IPS DF 6.9 (cell line): ENCODE measurements at regions not wholly inside any gene's neighbourhood (a gene's known extent, or its start where the extent isn't known, plus 50 kb on each side); places are given as distances from the start of the nearest gene placed in this dataset.
A peak's percentile ranks its signal among the peaks of the same experiment; 100 is the strongest.

Experiments
- DNase-seq: peaks from one replicate; pipeline ENCODE4 v3.0.0-alpha.2; 2013; ENCODE audit warnings: low read depth, low spot score
- H3K27ac ChIP-seq: one replicate; pipeline ENCODE4 v1.5.1; 2013; ENCODE audit warnings: low read length, control low read depth
- H3K27me3 ChIP-seq: 2 replicates; pipeline ENCODE4 v1.6.1; 2013; ENCODE audit warnings: mild to moderate bottlenecking, low read length; ENCODE audit not compliant: control insufficient read depth, insufficient read depth
- H3K36me3 ChIP-seq: 2 replicates; pipeline ENCODE4 v1.6.1; 2013; ENCODE audit warnings: low read length; ENCODE audit not compliant: control insufficient read depth, insufficient read depth
- H3K4me1 ChIP-seq: 2 replicates; pipeline ENCODE4 v1.6.1; 2013; ENCODE audit warnings: low read length; ENCODE audit not compliant: control insufficient read depth, insufficient read depth
- H3K4me3 ChIP-seq: 2 replicates; pipeline ENCODE4 v1.5.1; 2013; ENCODE audit warnings: mild to moderate bottlenecking, low read length
- H3K9me3 ChIP-seq: 2 replicates; pipeline ENCODE4 v1.6.1; 2013; ENCODE audit warnings: low read length, inconsistent platforms; ENCODE audit not compliant: control insufficient read depth, insufficient read depth
- WGBS: extraction: QIAGEN DNeasy Blood & Tissue Kit; methylation state at CpG from one replicate; pipeline ENCODE4 v1.1.7; 2013; ENCODE audit warnings: mixed read lengths, missing lambda C conversion rate; ENCODE audit not compliant: insufficient read length, insufficient coverage; 5-methylcytosine and 5-hydroxymethylcytosine counted together

DNA sequence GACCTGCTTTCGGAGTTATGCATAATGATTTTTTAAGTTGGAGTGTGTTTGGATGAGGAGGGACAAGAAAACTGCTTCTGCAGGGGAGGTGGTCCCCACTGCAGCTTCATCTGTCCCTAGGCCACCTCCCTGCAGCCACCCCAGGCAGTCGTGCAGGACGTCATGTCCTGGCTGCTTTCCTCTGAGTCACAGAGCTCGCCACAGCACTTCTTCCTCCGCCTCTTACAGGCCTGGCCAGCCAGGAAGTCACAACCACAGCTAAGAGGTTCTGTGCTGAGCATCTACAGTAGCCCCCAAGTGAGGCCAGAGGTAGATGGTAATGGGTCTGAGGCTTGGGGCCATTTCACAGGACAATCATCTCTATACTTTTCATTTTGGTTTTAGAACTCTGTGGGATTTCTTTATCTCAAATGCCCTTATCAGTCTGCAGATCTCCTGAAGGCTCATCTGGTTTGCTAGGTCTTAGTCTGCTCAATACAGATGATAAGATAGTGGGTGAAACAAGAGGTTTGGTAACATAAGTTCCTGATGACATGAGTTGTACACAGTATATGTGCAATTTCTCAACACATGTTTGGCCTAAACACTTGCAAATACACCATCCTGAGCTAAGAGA lies 106.4 kb downstream of the ARF6 start:
- no peak for DNase-seq
- Histone ChIP-seq H3K4me1 (peaks cover 10% of the 10 kb centered on the region), H3K4me3 (no peak overlapping the region), H3K27ac (no peak overlapping the region), H3K27me3 (no peaks in the 10 kb centered on the region), H3K9me3 (no peaks in the 10 kb centered on the region), H3K36me3 (no peaks in the 10 kb centered on the region)
- no CpG with 5 or more reads among the region's 5 CpGs for WGBS

DNA sequence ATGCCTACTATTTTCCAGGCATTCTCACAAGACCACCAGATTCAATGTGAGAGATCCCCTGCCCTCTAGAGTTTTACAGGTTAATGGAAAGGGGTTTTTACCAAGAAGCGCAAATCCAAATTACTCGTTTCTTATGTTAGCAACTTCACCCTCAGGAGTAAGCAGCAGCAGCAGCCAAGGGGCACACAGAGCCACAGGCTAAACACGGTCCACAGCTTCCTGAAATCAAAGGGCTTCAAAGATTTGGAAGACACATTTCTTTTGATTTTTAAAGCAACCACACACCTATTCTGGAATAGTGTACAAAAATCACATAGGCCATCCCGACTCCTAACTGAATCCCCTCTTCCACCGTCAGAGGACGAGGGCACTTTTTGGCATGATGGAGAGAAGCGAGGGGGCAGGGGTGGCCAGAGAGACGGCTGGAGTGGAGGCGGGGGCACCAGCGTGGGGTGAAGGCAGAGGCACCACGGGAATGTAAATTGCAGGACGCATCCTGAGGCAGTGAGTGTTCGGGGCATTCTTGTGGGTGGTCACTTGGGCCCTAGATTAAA lies 107.0 kb downstream of the ARF6 start:
- Histone ChIP-seq H3K36me3 (no peaks in the 10 kb centered on the region), H3K4me3 (no peak overlapping the region), H3K9me3 (no peaks in the 10 kb centered on the region), H3K27me3 (no peaks in the 10 kb centered on the region), H3K4me1 (peaks cover 10% of the 10 kb centered on the region), H3K27ac (no peak overlapping the region)
- WGBS, result no CpG with 5 or more reads among the region's 13 CpGs
- DNase-seq, result no peak

DNA sequence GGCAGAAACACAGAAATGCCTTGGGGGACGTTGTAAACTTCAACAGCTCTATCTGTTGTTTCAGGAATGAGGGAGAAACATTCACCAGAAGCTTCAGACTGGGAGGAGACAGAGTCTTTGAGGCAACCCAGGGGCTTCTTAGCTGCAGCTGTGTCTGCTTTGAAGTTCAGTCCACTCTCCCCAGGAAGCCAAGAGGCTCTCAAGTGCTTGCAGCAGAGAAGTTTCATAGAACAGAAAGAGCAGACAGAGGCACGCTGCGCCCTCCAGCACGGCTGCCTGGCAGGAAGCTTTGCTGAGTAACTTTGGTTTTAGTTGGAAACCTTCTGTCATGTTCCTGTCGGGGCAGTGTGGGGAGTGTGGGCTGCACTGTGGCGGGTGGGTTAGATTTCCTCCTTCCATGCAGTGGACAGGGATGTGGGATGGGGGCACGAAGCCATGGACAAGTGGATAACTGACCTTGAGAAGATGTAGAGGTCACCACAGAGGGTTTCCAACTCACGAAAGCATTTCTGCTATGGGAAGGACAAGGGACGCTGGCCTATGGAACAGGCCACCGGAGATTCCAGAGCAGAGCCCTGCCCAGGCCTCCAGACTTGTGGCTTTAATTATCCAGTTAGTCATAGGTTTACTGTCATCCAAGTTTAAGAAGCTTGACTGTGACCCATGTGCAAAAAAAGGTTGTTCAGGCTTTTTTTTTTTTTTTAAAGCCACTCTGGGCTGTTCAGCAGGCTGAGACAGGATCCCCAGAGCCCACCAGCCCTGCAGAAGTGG lies 107.7 kb downstream of the ARF6 start:
- no peak for DNase-seq
- Histone ChIP-seq H3K4me3 (no peak overlapping the region), H3K27ac (no peak overlapping the region), H3K9me3 (no peaks in the 10 kb centered on the region), H3K27me3 (no peaks in the 10 kb centered on the region), H3K36me3 (no peaks in the 10 kb centered on the region), H3K4me1 (peaks cover 10% of the 10 kb centered on the region)
- no CpG with 5 or more reads among the region's 10 CpGs for WGBS

DNA sequence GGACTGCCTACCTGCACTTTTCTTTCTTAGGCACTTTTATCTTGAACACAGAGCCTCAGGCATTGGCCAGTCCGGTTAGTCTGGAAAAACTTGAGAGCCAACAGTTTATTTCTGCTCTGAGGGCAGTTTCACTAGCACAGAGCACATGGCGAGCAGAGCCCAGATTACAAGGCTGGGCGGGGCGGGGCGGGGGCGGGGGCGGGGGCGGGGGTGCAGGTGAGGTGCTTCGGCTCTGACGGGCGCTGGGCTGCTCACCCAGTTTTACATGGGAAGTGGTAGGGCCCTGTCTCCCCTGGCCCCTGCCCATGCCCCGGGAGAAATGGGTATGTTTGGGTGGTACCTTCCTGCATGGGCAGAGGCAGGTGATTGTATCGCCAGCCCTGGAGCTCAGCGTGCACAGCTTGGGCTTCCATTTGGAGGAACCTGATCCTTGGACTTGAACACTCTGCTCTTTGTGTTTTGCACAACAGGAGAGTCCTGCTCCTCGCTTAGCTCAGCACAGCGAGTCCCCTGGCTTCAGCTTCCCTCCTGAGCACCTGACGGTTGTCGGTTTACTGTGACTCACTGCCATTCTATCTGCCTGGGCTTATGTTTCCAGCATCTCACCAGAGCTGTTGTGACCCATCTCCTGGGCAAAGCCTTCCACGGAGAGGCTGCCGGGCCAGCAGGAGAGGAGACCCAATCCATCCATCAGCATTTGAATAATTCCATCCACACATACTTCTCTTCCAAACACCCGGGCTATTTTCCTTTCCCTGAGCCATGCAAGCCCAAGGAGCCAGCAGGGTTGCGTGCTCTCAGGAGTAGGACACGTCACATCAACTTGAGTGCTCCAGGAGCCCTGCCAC lies 108.5 kb downstream of the ARF6 start:
- Histone ChIP-seq H3K36me3 (no peaks in the 10 kb centered on the region), H3K27me3 (no peaks in the 10 kb centered on the region), H3K9me3 (no peaks in the 10 kb centered on the region), H3K27ac (no peak overlapping the region), H3K4me1 (peaks cover 10% of the 10 kb centered on the region), H3K4me3 (no peak overlapping the region)
- WGBS, result no CpG with 5 or more reads among the region's 23 CpGs
- no peak for DNase-seq

DNA sequence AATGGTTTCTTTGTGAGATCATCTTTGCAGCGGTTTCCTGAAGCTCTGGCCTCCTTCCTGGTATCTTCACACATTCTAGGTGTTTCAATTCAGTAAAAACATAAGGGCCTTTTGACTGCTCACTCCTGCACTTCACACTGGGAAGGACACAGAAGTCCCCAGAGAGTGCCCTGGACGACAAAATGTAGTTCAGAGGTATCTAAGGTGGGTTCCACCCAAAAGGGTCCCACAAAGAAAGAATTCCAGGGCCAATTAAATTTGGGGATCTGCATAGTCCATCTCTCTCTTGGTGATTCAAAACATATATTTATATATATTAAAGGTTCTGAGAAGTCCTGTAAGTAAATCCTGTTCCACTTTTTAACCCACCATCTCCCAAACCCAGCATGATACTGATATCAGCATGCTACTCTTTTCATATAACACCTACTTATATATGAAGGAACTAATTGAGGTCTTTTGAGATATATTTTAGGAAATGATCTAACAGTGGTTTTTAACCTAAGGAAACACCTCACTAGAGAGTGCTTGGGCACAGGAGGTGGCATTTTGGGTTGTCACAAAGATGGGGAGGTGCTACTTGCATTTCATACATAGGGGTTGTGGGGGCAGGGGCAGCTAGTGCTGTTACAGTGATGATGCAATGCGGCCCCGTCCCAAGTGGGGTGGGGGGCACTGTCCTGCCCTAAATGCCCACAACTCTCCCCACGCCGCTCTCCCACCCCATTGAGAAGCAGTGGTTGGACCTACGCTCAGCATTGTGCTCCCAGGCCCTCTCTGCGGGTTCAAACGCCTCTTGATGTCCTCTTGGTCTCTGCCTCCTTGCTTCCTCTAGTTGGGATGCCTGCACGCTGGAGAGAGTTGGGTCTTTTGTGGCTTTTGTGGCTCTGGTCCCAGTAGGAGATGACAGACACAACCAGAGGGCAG lies 109.4 kb downstream of the ARF6 start:
- no CpG with 5 or more reads among the region's 10 CpGs for WGBS
- no peaks in the 10 kb centered on the region for H3K27me3 ChIP-seq
- H3K9me3 ChIP-seq, result no peaks in the 10 kb centered on the region
- H3K4me1 ChIP-seq, result peaks cover 10% of the 10 kb centered on the region
- no peaks in the 10 kb centered on the region for H3K36me3 ChIP-seq
- DNase-seq, result no peak
- no peak overlapping the region for H3K27ac ChIP-seq
- no peak overlapping the region for H3K4me3 ChIP-seq

DNA sequence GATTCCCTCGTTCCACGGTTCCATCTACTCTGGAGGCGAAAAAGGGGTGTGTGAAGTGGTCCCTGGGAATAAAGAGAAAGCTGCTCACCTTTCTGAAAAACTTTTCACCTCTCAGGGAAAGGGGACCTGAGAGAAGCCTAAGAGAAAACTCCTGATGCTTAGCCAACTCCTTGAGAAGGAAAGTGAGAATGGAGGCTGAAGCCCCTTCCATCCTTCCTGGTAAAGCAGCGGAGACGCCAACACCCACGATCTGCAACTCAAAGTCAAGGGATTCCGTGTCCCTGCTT lies 110.0 kb downstream of the ARF6 start:
- no peaks in the 10 kb centered on the region for H3K27me3 ChIP-seq
- no peak for DNase-seq
- peak overlapping the region; percentile 19; the same call in 1 of the 2 replicates for H3K4me3 ChIP-seq
- no CpG with 5 or more reads among the region's 7 CpGs for WGBS
- no peak overlapping the region for H3K27ac ChIP-seq
- no peaks in the 10 kb centered on the region for H3K9me3 ChIP-seq
- peaks cover 10% of the 10 kb centered on the region for H3K4me1 ChIP-seq
- no peaks in the 10 kb centered on the region for H3K36me3 ChIP-seq

DNA sequence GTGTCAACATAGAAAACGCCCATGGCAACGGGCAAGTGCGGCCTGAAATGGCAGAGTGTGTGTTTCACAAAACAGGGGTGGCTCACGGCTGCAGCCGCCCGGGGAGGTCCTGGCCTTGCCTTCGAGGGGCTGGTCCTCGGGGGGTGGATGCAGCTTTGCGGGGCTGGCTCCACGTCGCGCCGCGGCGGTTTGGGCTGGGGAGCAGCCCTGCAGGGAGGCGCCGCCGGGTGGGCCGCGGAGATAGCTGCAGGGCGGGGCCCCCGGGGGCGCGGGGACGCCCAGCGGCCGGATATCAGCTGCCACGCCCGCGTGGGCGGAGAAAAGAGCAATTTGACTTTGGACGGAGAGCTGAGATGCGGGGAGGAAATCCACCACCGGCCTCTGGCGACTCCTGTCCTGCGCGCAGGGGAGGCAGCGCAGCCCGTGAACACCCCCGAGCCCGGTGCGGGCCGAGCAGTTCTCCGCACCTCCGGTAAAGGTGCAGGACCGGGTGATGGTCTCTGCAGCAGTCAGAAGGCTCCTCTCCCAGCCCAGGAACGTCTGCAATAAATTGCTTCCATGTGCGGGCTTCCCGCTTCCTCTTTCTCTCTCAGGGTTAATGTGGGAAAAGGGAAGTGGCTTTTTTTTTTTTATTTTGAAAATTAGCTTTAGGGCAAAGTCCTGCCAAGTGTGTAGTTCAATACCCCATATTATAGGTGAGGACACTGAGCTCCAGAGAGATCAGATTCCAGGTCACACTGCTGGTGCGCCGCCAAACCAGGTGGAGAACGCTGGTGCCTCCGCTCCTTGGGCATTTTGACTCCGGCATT lies 110.5 kb downstream of the ARF6 start:
- Histone ChIP-seq H3K4me3 (peak overlapping the region; percentile 19; the same call in 1 of the 2 replicates), H3K27ac (no peak overlapping the region), H3K4me1 (peaks cover 10% of the 10 kb centered on the region), H3K36me3 (no peaks in the 10 kb centered on the region), H3K9me3 (no peaks in the 10 kb centered on the region), H3K27me3 (no peaks in the 10 kb centered on the region)
- DNase-seq, result no peak
- WGBS, result no CpG with 5 or more reads among the region's 54 CpGs

DNA sequence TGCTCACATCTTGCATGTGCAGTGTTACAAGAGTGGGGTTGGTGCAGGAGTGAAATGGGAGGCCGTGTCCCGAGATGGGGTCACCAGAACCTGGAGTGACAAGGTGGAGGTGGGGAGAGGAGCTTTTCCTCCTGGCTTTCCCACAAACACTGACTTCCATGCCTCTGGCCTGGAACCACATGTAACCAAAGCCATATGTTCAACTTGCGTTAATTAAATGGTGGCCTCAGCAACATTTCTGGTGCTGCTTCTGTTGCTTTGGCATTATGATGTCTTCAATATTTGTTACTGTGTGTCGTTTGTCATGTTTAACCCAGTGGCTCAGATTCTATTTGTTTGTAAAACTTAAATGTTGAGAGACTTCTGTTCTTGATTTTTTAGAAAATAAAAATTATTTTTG lies 110.2 kb downstream of the VCPKMT start:
- H3K4me1 ChIP-seq, result peaks cover 4% of the 10 kb centered on the region; the same call in 1 of the 2 replicates
- no peaks in the 10 kb centered on the region for H3K9me3 ChIP-seq
- DNase-seq, result no peak
- no peaks in the 10 kb centered on the region for H3K36me3 ChIP-seq
- no peaks in the 10 kb centered on the region for H3K27me3 ChIP-seq
- no peak overlapping the region for H3K4me3 ChIP-seq
- H3K27ac ChIP-seq, result no peak overlapping the region
- no CpG with 5 or more reads among the region's 4 CpGs for WGBS

DNA sequence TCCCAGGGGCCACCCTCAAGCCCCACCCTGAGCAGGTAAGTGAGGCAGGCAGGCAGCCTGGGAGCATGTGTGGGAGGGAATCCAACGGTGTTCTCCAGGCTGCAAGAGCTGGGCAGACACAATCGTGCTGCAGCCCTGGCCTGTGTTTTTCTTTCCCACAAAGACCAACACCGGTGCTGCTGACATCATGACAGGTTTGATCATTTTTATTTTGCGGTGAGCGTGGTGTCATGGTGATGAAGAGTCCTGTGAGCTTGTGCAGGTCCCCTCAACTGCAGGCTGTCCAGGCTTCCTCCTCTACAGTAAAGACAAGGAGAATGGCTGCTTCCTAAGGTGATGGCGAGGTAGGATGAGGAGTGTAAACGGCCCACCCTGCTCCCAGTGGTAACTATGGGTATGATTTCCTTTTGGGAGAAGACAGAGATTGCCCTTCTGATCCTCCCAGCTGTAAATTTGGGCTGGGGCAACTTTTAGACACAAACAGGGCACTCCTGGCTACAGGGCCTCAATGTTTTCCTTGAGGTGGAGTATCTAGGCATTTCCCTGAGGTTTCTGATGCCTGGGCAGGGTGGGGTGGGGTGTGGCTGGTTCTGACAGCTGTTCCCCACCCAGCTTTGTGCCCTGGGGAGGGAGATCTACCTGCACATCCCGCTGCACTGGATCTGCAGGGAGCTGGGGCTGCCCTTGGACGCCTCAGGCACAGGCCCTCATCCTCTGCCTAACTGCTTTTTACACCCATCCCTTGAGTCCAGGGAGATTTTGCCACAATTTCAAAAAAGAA lies 109.1 kb downstream of the VCPKMT start:
- no peaks in the 10 kb centered on the region for H3K27me3 ChIP-seq
- WGBS, result no CpG with 5 or more reads among the region's 9 CpGs
- no peak for DNase-seq
- H3K4me3 ChIP-seq, result no peak overlapping the region
- no peaks in the 10 kb centered on the region for H3K36me3 ChIP-seq
- H3K27ac ChIP-seq, result no peak overlapping the region
- H3K4me1 ChIP-seq, result peaks cover 2% of the 10 kb centered on the region; the same call in 1 of the 2 replicates
- no peaks in the 10 kb centered on the region for H3K9me3 ChIP-seq
